ENCODE measurements at regions not wholly inside any gene's neighbourhood (a gene's known extent, or its start where the extent isn't known, plus 50 kb on each side); places are given as distances from the start of the nearest gene placed in this dataset.

GRCh38 chr15:93241696-93242585 lies 152.9 kb upstream of the RGMA start:
- Histone ChIP-seq H3K27me3 (no peaks in the 10 kb centered on the region), H3K4me1 (no peaks in the 10 kb centered on the region), H3K9me3 (no peaks in the 10 kb centered on the region), H3K27ac (no peak overlapping the region), H3K4me3 (no peak overlapping the region), H3K36me3 (no peaks in the 10 kb centered on the region)
- no peak for DNase-seq
- no peak for FAIRE-seq
- WGBS, 2 donors, result 90 to 92% methylated on average over 15 of the region's 15 CpGs
- intact Hi-C loops (cut with DNase I), result no loop called here
- ATAC-seq, result no peak
- TF ChIP-seq CTCF (IDR thresholded peaks at IDR 0.05), result no peak

GRCh38 chr15:93239993-93240392 lies 151.0 kb upstream of the RGMA start:
- intact Hi-C loops (cut with DNase I), result no loop called here
- no peak overlapping the region for H3K4me3 ChIP-seq
- no peaks in the 10 kb centered on the region for H3K9me3 ChIP-seq
- ATAC-seq, result no peak
- 89 to 94% methylated on average over 3 of the region's 3 CpGs for whole genome bisulfite sequencing, 2 donors
- H3K27me3 ChIP-seq, result no peaks in the 10 kb centered on the region
- no peak overlapping the region for H3K27ac ChIP-seq
- FAIRE-seq, result no peak
- H3K4me1 ChIP-seq, result no peaks in the 10 kb centered on the region
- peak in 1 of 6 donors; percentile 29 for DNase-seq
- no peaks in the 10 kb centered on the region for H3K36me3 ChIP-seq
- no peak for TF ChIP-seq CTCF (IDR thresholded peaks at IDR 0.05)

GRCh38 chr15:93239591-93239990 lies 150.6 kb upstream of the RGMA start:
- Histone ChIP-seq H3K9me3 (no peaks in the 10 kb centered on the region), H3K4me3 (no peak overlapping the region), H3K27me3 (no peaks in the 10 kb centered on the region), H3K4me1 (no peaks in the 10 kb centered on the region), H3K27ac (no peak overlapping the region), H3K36me3 (no peaks in the 10 kb centered on the region)
- FAIRE-seq (no peak), DNase-seq (no peak), ATAC-seq (no peak)
- no peak for TF ChIP-seq CTCF (IDR thresholded peaks at IDR 0.05)
- WGBS, 2 donors, result 95 to 96% methylated on average over 8 of the region's 8 CpGs
- intact Hi-C loops (cut with DNase I), result no loop called here

GRCh38 chr15:93238641-93239040 lies 149.6 kb upstream of the RGMA start:
- Histone ChIP-seq H3K9me3 (no peaks in the 10 kb centered on the region), H3K4me1 (no peaks in the 10 kb centered on the region), H3K27ac (no peak overlapping the region), H3K36me3 (no peaks in the 10 kb centered on the region), H3K27me3 (no peaks in the 10 kb centered on the region), H3K4me3 (no peak overlapping the region)
- no peak for TF ChIP-seq CTCF (IDR thresholded peaks at IDR 0.05)
- WGBS, 2 donors, result 82 to 83% methylated on average over 8 of the region's 8 CpGs
- no peak for DNase-seq
- ATAC-seq, result no peak
- FAIRE-seq, result no peak
- intact Hi-C loops (cut with DNase I), result no loop called here
